Small intestine (tissue), 7 donors: ENCODE measurements at regions not wholly inside any gene's neighbourhood (a gene's known extent, or its start where the extent isn't known, plus 50 kb on each side); places are given as distances from the start of the nearest gene placed in this dataset.
"Not testable (repeated sequence)": the region's sequence is repeated elsewhere in the genome, so short reads cannot be mapped to it uniquely, and the experiment has no call there.

ENCODE experiments used
- DNase-seq, 2 donors: peaks; one replicate each; pipeline versions ENCODE4 v3.0.0 to v3.0.0-alpha.2; 2013
- FAIRE-seq: peaks from 2 replicates; lab custom pipeline; 2012; peaks lifted over from hg19 to GRCh38; lab: Jason Lieb, UNC
- H3K27ac ChIP-seq, 3 donors: one replicate each; pipeline ENCODE4 v1.5.1; 2013; ENCODE audit warnings: low read length in 2 of 3, mild to moderate bottlenecking in 2 of 3, control low read depth in 1 of 3, inconsistent platforms in 1 of 3, low read depth in 1 of 3, moderate library complexity in 1 of 3
- H3K27me3 ChIP-seq, 3 donors: one replicate each; pipeline ENCODE4 v1.6.1; 2013; ENCODE audit warnings: low read length in 3 of 3, inconsistent platforms in 1 of 3; ENCODE audit not compliant: control insufficient read depth in 3 of 3, insufficient read depth in 3 of 3
- H3K36me3 ChIP-seq, 3 donors: one replicate each; pipeline ENCODE4 v1.6.1; 2013; ENCODE audit warnings: low read length in 3 of 3, inconsistent platforms in 1 of 3, low read depth in 1 of 3, mild to moderate bottlenecking in 1 of 3, moderate library complexity in 1 of 3; ENCODE audit not compliant: control insufficient read depth in 3 of 3, insufficient read depth in 2 of 3
- H3K4me1 ChIP-seq, 3 donors: one replicate each; pipeline ENCODE4 v1.6.1; 2013; ENCODE audit warnings: low read length in 2 of 3, inconsistent platforms in 1 of 3, low read depth in 1 of 3, mild to moderate bottlenecking in 1 of 3, moderate library complexity in 1 of 3; ENCODE audit not compliant: control insufficient read depth in 3 of 3, insufficient read depth in 2 of 3
- H3K4me3 ChIP-seq, 3 donors: one replicate each; pipeline ENCODE4 v1.5.1; 2013; ENCODE audit warnings: low read length in 3 of 3, control low read depth in 1 of 3, inconsistent platforms in 1 of 3, low read depth in 1 of 3, mild to moderate bottlenecking in 1 of 3, moderate library complexity in 1 of 3
- H3K9me3 ChIP-seq, 2 donors: one replicate each; pipeline ENCODE4 v1.6.1; 2013; ENCODE audit warnings: low read depth in 1 of 2, low read length in 1 of 2; ENCODE audit not compliant: control insufficient read depth in 2 of 2, insufficient read depth in 1 of 2
- WGBS, 3 donors: extraction: QIAGEN DNeasy Blood & Tissue Kit; methylation state at CpG; one replicate each; pipeline ENCODE4 v1.1.7; 2013; 5-methylcytosine and 5-hydroxymethylcytosine counted together
- donor health status: healthy with polysubstance abuse.
- donor health status: control.
- donor health status: control.
- donor health status: Bipolar disorder and iron deficiency.
- donor health status: healthy.

DNA sequence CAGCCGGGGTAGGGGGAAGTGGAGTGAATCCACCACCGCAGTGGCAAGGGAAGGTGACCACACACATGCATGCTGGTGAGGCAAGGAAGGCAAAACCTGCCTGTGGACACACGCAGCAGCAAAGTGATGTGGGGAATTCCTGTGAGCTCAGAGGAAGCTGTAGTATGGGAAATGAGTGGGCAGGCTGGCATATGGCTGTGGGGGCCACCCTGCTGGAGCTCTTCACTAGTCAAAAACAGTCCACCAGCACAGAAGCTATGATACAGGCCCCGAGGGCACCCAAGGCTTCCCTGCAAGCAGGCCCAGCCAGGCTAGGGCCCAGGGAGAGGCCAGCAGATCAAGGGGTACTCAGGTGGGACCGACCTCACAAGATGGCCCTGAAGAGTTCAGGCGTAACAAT lies 239.1 kb downstream of the CHM start:
- Histone ChIP-seq H3K4me1 (no peaks in the 10 kb centered on the region), H3K4me3 (no peak overlapping the region), H3K27me3 (no peaks in the 10 kb centered on the region), H3K9me3 (peaks cover 0 to 23% of the 10 kb centered on the region in 2 donors), H3K36me3 (no peaks in the 10 kb centered on the region), H3K27ac (no peak overlapping the region)
- DNase-seq: no peak
- no peak for FAIRE-seq
- 65 to 85% (median 69%) methylated on average over 6 of the region's 6 CpGs for WGBS, 3 donors

DNA sequence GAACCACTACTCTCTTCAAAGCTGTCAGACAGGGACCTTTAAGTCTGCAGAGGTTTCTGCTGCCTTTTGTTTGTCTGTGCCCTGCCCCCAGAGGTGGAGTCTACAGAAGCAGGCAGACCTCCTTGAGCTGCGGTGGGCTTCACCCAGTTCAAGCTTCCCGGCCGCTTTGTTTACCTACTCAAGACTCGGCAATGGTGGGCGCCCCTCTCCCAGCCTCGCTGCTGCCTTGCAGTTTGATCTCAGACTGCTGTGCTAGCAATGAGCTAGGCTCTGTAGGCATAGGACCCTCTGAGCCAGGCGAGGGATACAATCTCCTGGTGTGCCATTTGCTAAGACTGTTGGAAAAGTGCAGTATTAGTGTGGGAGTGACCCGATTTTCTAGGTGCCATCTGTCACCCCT lies 275.0 kb downstream of the CHM start:
- H3K36me3 ChIP-seq, H3K27ac ChIP-seq, FAIRE-seq, DNase-seq, H3K9me3 ChIP-seq, H3K4me1 ChIP-seq, H3K27me3 ChIP-seq, H3K4me3 ChIP-seq: not testable (repeated sequence)
- 81 to 89% (median 89%) methylated on average over 8 of the region's 8 CpGs for WGBS, 3 donors

DNA sequence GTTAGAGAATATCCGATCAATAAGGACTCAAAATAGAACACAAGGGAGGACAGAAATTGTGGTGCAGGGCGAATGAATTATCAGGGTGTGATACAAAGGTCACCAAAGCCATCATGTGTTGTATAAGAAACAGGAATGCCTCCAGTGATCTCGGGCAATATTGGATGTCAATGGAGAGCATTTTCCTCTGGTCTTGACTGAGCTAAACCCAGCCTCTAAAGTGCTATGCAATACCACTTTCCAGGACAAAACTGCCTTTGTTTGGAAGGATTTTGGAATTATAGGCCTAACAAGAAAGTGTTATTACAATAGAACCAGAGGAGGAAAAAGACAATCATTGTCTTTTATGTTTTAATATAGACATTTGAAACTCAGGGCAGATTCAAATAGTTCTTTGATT lies 281.7 kb downstream of the CHM start:
- Histone ChIP-seq H3K27ac (no peak overlapping the region), H3K4me1 (no peaks in the 10 kb centered on the region), H3K4me3 (no peak overlapping the region), H3K27me3 (no peaks in the 10 kb centered on the region), H3K9me3 (no peaks in the 10 kb centered on the region), H3K36me3 (no peaks in the 10 kb centered on the region)
- 50 to 67% (median 54%) methylated on average over 3 of the region's 3 CpGs for WGBS, 3 donors
- DNase-seq (no peak), FAIRE-seq (no peak)

DNA sequence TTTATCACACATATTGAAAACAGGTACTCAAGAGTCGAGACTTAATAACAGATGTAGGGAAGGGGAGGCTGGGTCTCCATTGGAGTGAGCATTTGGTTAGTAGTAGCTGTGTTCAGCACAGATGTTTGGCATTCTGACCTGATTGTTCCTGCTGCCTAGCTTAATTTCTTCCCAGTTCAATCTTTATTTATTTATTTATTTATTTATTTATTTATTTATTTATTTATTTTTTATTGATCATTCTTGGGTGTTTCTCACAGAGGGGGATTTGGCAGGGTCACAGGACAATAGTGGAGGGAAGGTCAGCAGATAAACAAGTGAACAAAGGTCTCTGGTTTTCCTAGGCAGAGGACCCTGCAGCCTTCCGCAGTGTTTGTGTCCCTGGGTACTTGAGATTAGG lies 324.3 kb downstream of the CHM start:
- not testable (repeated sequence) for H3K36me3 ChIP-seq, H3K4me3 ChIP-seq, H3K27me3 ChIP-seq, H3K4me1 ChIP-seq, DNase-seq, H3K27ac ChIP-seq, FAIRE-seq, H3K9me3 ChIP-seq
- 82 to 88% (median 85%) methylated on average over 1 of the region's 2 CpGs for WGBS, 3 donors

DNA sequence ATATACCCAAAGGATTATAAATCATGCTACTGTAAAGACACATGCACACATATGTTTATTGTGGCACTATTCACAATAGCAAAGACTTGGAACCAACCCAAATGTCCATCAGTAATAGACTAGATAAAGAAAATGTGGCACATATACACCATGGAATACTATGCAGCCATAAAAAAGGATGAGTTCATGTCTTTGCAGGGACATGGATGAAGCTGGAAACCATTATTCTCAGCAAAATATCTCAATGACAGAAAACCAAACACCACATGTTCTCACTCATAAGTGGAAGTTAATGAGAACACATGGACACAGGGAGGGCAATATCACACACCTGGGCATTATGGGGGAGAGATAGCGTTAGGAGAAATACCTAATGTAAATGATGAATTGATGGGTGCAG lies 323.8 kb upstream of the POF1B start:
- not testable (repeated sequence) for H3K36me3 ChIP-seq

DNA sequence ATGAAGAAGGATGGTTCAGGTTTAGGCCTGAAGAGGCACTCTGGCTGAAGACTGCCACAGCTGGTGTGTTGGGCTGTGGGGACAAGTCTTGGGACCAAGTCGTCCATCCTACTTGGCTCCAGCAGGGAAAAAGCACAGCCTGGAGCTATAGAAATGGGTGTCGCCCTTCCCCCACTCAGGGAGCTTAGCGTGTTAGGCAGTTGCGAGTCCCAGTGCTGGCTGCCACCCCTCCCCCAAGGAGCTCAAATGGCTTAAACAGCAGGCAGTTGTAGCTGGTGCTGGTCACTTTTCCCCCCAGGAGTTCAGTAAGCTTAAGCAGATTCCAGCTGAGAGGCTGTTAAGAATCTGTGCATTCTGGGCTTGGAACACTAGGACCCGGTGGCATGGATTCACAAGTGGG lies 319.5 kb upstream of the POF1B start:
- FAIRE-seq: no peak
- Histone ChIP-seq H3K27me3 (no peaks in the 10 kb centered on the region), H3K4me3 (no peak overlapping the region), H3K27ac (no peak overlapping the region), H3K9me3 (peaks cover 0 to 8% of the 10 kb centered on the region in 2 donors), H3K4me1 (no peaks in the 10 kb centered on the region), H3K36me3 (no peaks in the 10 kb centered on the region)
- WGBS, 3 donors: 43 to 69% (median 52%) methylated on average over 3 to 5 of the region's 5 CpGs
- DNase-seq: no peak

More for the DNA sequence above, 323.8 kb upstream of the POF1B start:
- not testable (repeated sequence) for FAIRE-seq, H3K4me1 ChIP-seq, H3K9me3 ChIP-seq, H3K27ac ChIP-seq, DNase-seq, H3K4me3 ChIP-seq, H3K27me3 ChIP-seq
- 84 to 89% (median 86%) methylated on average over 1 of the region's 1 CpG for WGBS, 3 donors

DNA sequence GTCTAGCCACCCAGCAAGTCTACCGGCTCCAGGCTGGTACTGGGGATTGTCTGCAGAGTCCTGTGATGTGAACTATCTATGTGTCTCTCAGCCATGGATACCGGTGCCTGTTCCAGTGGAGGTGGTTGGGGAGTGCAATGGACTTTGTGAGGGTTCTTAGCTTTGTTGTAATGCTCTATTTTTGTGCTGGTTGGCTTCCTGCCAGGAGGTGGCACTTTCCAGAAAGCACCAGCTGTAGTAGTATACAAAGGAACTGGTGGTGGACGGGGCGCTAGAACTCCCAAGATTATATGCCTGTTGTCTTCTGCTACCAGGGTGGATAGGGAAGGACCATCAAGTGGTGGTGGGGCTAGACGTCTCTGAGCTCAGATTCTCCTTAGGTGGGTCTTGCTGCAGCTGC lies 306.4 kb upstream of the POF1B start:
- WGBS, 3 donors: 75 to 80% (median 79%) methylated on average over 5 of the region's 5 CpGs
- H3K27me3 ChIP-seq: no peaks in the 10 kb centered on the region
- peaks cover 0 to 6% of the 10 kb centered on the region in 2 donors for H3K9me3 ChIP-seq
- DNase-seq (no peak), FAIRE-seq (no peak)
- H3K27ac ChIP-seq: no peak overlapping the region
- H3K36me3 ChIP-seq: no peaks in the 10 kb centered on the region
- H3K4me3 ChIP-seq: no peak overlapping the region
- H3K4me1 ChIP-seq: no peaks in the 10 kb centered on the region

DNA sequence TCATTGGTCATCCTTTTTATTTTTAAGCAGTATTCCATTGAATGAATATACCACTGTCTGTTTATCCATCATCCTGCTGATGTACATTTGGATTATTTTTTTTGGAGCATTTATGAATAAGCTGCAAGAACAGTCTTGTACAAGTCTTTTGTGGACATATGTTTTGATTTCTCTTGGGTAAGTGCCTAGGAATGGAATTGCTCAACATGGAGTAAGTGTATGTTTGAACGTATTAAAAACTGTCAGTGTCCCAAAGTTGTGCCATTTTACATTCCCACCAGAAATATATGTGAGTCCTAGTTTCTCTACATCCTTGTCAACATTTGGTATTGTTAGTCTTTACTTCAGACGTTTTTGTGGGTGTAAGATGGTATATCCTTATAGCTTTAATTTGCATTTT lies 287.0 kb upstream of the POF1B start:
- Histone ChIP-seq H3K4me1 (no peaks in the 10 kb centered on the region), H3K9me3 (peaks cover 0 to 2% of the 10 kb centered on the region in 2 donors), H3K27me3 (no peaks in the 10 kb centered on the region), H3K36me3 (no peaks in the 10 kb centered on the region), H3K4me3 (no peak overlapping the region), H3K27ac (no peak overlapping the region)
- 38 to 52% (median 40%) methylated on average over 2 of the region's 2 CpGs for WGBS, 3 donors
- DNase-seq (no peak), FAIRE-seq (no peak)

DNA sequence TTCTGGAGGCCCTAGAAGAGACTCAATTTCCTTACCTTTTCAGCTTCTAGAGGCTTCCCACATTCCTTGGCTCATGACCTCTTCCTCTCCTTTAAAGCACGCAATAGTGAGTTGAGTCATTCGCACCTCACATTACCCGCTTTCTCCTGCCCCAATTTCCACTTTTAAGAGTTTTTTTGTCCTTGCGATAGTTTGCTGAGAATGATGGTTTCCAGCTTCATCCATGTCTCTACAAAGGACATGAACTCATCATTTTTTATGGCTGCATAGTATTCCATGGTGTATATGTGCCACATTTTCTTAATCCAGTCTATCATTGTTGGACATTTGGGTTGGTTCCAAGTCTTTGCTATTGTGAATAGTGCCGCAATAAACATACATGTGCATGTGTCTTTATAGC lies 284.5 kb upstream of the POF1B start:
- DNase-seq, H3K9me3 ChIP-seq, H3K27me3 ChIP-seq, H3K36me3 ChIP-seq, H3K4me3 ChIP-seq, FAIRE-seq, H3K27ac ChIP-seq, H3K4me1 ChIP-seq: not testable (repeated sequence)
- WGBS, 3 donors: 82 to 96% (median 89%) methylated on average over 3 to 4 of the region's 5 CpGs
